HL-60 (cell line): ENCODE measurements at regions not wholly inside any gene's neighbourhood (a gene's known extent, or its start where the extent isn't known, plus 50 kb on each side); places are given as distances from the start of the nearest gene placed in this dataset.

Experiments
- DNase-seq, 2 experiments: peaks; one replicate each; pipeline ENCODE4 v3.0.0-alpha.2; 2010 to 2020; ENCODE audit warnings: low read depth in 1 of 2, low spot score in 1 of 2
- H3K27ac ChIP-seq: fragments of 250-450 bp; sonication (Bioruptor Pico); replicated peaks from 2 replicates; pipeline ENCODE4 v1.5.1; 2020; ENCODE audit warnings: mild to moderate bottlenecking, moderate library complexity
- H3K27me3 ChIP-seq: fragments of 250-450 bp; sonication (Bioruptor Pico); 2 replicates; pipeline ENCODE4 v1.5.1; 2021; ENCODE audit warnings: mild to moderate bottlenecking, moderate library complexity; ENCODE audit not compliant: insufficient read depth, poor library complexity, severe bottlenecking
- H3K4me3 ChIP-seq: replicated peaks from 2 replicates; pipeline ENCODE4 v1.5.1; 2011; ENCODE audit warnings: mild to moderate bottlenecking, control low read depth, low read length; ENCODE audit not compliant: insufficient read depth
- CTCF ChIP-seq: IDR thresholded peaks from one replicate; pipeline ENCODE4 v1.5.1; 2011; ENCODE audit warnings: low read length, control low read depth, inconsistent platforms; ENCODE audit not compliant: insufficient read depth
- GABPA ChIP-seq: IDR thresholded peaks from 2 replicates; pipeline ENCODE4 v1.6.1; 2012; ENCODE audit warnings: low read depth
- POLR2AphosphoS5 ChIP-seq: IDR thresholded peaks from 2 replicates; pipeline ENCODE4 v1.6.1; 2012; ENCODE audit warnings: low read depth
- REST ChIP-seq: IDR thresholded peaks from 2 replicates; pipeline ENCODE4 v1.6.1; 2012; ENCODE audit warnings: low read depth; ENCODE audit not compliant: insufficient replicate concordance
- SPI1 ChIP-seq: IDR thresholded peaks from 2 replicates; pipeline ENCODE4 v1.6.1; 2012; ENCODE audit warnings: low read depth, mild to moderate bottlenecking, borderline replicate concordance

GRCh38 chr2:212904646-212905045 is 246.8 kb downstream of the IKZF2 start:
- Histone ChIP-seq H3K27ac (no peak overlapping the region), H3K27me3 (no peaks in the 10 kb centered on the region), H3K4me3 (no peak overlapping the region)
- DNase-seq: peak in 1 of 2 experiments; percentile 45
- no peak for TF ChIP-seq GABPA
- TF ChIP-seq SPI1: peak; percentile 3; the same call in 1 of the 2 replicates

- H3K4me3 ChIP-seq: no peak overlapping the region
- H3K27ac ChIP-seq: no peak overlapping the region
- no peak for DNase-seq
- TF ChIP-seq GABPA (no peak), POLR2AphosphoS5 (no peak), SPI1 (no peak), CTCF (no peak), REST (no peak)
- no peaks in the 10 kb centered on the region for H3K27me3 ChIP-seq
These were observed 248.0 kb downstream of the IKZF2 start for GRCh38 chr2:212903413-212903812.

- Histone ChIP-seq H3K27me3 (no peaks in the 10 kb centered on the region), H3K27ac (no peak overlapping the region), H3K4me3 (no peak overlapping the region)
- TF ChIP-seq CTCF: no peak
- TF ChIP-seq REST: no peak
- TF ChIP-seq SPI1: no peak
- TF ChIP-seq POLR2AphosphoS5: no peak
- TF ChIP-seq GABPA: no peak
- no peak for DNase-seq
These were observed 249.0 kb downstream of the IKZF2 start for GRCh38 chr2:212902421-212902820.

GRCh38 chr2:212901604-212902275 is 249.7 kb downstream of the IKZF2 start:
- no peaks in the 10 kb centered on the region for H3K27me3 ChIP-seq
- DNase-seq: no peak
- H3K27ac ChIP-seq: no peak overlapping the region
- no peak overlapping the region for H3K4me3 ChIP-seq
- TF ChIP-seq REST: no peak
- TF ChIP-seq POLR2AphosphoS5: no peak
- no peak for TF ChIP-seq SPI1
- no peak for TF ChIP-seq CTCF
- TF ChIP-seq GABPA: no peak
